ENCODE measurements at regions not wholly inside any gene's neighbourhood (a gene's known extent, or its start where the extent isn't known, plus 50 kb on each side); places are given as distances from the start of the nearest gene placed in this dataset.
"Not testable (repeated sequence)": the region's sequence is repeated elsewhere in the genome, so short reads cannot be mapped to it uniquely, and the experiment has no call there.

DNA sequence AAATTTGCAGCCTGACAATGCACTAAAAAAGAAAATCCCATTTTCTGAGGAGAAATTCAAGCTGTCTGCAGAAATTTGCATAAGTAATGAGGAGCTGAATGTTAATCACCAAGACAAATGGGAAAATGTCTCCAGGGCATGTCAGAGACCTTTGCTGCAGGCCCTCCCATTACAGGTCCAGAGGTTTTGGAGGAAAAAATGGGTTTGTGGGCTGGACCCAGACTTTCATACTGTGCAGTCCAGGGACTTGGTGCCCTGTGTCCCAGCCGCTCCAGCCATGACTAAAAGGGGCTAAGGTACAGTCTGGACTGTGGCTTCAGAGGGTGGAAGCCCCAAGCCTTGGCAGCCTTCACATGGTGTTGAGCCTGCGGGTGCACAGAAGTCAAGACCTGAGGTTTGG is 209.8 kb upstream of the PRICKLE2 start:
- DNase-seq: not testable (repeated sequence)

DNA sequence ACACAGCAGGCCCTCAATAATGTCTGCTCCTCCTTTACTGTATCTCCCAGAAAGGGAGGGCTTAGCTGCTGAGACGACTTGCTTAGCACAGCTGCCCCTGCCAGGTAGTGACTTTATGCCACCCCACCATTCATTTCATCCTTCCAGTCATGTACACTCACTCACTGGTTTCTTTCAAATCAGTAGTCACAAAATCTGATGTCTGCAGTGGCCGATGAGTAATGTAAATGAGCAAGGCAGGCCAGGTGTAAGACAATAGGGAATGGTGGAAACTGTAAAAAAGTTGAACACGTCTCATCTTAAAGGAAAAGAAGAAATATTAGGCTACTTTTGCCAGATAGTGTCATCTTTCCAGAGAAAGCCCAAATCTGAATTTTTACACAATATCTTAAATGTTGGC is 207.6 kb upstream of the PRICKLE2 start:
- DNase-seq: no peak

DNA sequence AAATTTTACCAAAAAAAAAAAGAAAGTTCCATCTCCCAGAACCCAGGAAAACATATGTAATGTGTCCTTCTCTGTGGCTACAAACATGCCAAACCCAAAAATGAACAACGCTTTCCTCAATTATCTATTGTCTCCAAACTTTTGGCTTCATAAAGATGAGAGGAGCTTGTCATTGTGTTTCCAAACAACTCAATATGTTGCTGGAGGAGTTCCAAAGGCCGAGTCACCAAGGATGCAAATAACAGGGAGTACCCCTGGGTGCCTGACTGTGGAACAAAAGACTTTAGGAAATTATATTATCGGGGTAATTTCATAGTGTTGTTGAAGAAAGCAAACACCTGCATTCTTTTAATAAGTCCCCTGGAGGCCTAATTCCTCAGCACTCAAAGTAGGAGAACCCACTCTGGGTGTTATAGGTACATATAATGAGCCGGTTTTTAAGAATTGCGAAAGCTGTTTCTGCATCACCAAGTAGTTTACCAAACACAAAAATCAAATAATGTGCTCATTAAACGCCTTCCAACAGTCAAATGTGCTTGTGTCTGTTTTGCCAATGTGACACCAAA is 206.3 kb upstream of the PRICKLE2 start:
- DNase-seq: no peak

DNA sequence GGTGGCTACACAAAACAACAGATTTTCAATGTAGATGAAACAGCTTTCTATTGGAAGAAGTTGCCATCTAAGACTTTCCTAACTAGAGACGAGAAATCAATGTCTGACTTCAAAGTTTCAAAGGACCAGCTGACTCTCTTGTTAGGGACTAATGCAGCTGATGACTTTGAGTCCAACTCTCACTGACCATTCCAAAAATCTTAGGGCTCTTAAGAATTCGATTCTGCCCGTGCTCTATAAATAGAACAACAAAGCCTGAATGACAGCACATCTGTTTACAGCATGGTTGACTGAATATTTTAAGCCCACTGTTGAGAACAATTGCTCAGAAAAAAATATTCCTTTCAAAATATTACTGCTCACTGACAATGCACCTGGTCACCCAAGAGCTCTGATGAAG is 202.4 kb upstream of the PRICKLE2 start:
- no peak for DNase-seq

DNA sequence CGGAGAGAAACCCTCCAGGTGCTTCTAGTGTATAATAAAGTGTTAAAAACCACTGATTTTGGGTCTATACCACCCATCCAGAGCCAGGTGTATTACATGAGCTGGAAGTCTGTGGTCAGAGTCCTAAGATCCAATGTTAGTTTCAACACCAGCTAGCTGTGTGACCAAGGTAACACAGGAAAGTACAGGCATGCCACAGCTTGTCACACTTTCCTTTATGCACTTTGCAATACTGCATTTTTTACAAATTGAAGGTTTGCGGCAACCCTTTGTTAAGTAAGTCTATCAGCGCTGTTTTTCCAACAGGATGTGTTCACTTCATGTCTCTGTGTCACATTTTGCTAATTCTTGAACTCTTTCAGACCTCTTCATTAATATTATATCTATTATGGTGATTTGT is 201.3 kb upstream of the PRICKLE2 start:
- no peak for DNase-seq

DNA sequence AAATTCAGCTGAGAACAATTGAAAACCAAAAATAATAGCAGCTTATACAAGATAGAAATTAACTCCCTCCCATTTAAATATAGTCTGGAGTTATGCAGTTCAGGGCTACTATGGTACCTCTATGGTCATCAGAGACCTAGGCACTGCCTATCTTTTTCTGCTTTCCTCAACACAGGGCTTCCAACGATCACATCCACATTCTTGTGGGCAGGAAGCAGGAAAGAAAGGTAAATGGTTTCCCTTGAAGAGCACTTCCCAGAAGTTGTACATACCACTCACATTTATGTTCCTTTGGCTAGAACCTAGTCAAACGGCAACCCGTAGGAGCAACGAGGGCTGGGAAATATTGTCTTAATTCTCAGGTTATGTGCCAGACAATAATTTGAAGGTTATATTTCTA is 197.7 kb upstream of the PRICKLE2 start:
- DNase-seq: no peak

DNA sequence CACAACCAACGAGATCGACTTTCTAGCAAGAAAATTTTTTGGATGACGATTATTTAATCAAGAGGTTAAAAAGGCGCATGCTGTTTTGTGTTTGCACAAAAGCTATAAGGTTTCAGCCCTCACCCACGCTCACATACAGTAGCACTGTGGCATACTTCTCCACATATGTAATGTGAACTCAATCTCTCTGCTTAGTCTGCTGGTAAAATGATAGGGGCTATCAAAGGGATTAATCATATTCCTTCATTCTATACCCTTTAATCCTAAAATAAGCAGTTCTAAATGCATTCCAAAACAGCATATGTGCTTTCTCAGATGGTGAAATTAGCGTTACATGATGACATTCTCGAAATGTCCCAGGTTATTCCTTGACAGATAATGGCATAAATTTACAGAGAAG is 196.9 kb upstream of the PRICKLE2 start:
- DNase-seq: no peak

DNA sequence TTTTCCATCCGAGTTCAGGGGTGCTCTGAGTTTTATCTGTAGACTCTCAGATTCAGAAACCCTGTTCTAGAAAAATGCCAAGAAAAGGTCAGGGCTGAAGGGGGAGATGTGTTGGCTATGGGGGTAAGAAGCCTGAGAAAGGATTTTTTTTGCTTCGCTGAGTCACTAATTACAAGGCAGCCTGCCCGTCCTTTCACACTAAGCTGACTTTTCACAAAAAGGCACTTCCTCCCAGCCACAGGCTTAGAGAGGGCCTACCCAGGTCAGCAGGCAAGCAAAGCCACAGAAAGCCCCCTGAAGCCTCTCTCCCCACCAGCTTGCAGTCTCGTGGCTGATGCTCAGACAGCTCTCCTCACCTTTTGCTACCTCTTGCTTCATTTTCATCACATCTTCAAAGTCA is 192.6 kb upstream of the PRICKLE2 start:
- no peak for DNase-seq

DNA sequence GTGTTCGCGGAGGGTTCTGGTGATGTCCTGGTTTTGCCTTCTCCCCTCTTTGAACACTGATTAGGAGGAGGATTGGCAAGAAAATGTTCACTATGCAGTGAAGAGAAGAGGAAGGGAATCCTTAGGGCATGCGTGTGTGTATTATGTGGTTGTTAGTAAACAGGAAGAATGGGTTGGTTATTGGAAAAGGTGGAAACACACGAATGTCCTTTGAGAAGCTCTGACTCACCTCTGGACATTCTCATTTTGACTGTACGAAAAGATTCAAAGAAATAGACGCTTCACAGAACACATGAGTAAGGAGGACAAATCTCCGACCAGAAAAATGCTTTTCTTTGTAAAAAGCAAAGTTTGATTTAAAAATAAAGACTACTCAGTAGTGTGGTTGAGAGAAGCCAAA is 188.8 kb upstream of the PRICKLE2 start:
- DNase-seq: no peak

DNA sequence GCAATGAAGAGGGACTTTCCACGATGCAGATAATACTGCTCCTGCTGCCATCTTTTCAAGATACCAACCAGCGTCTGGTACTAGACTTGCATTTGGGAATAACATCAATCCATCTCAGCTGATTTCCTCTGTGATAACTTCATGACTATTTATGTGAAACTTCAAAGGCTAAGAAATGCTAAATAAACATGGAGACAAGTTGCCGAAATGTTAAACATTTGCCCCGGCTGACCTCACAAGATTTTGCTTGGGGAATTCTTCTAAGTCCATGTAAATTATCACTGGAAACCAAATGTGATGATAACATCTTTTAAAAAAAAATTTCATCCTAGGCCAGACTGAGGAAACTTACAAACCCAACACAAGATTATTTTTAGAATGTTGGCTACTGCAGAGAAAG is 185.8 kb upstream of the PRICKLE2 start:
- DNase-seq: no peak

DNA sequence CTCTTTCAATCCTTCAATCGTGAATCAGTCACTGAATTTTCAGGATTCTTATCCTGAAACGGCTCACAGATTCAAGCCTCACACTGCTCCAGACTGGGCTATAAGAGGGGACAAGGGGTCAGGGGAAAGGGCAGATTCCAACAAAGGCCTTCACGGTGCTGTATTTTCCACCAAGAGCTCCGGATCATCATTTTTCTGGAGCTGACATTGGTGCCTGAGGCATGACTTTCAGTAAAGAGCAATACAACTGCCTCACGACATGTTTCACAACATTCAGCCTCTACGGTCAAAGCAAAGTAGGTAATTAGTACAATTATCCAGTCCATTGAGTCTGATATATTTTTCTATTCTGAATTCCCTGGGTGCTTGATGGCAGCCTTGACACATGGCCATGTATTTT is 185.0 kb upstream of the PRICKLE2 start:
- DNase-seq: no peak

DNA sequence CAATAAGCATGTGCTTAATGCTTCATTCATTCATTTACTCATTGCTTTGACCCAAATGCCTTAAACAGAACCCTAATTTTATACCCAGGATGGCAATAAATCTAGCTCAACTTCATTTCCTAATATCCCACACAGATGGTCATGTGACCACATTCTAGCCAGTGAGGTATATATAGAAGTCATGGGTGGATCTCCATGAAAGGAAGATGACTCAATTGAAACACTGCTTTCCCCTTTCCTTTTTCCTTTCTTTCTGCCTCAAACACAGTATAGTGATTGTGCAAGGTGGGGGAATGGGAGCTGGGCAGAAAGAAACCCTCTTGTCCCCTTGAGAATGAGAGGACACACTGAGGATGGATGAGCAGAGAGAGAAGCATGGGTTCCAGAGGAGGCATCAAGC is 183.5 kb upstream of the PRICKLE2 start:
- no peak for DNase-seq

DNA sequence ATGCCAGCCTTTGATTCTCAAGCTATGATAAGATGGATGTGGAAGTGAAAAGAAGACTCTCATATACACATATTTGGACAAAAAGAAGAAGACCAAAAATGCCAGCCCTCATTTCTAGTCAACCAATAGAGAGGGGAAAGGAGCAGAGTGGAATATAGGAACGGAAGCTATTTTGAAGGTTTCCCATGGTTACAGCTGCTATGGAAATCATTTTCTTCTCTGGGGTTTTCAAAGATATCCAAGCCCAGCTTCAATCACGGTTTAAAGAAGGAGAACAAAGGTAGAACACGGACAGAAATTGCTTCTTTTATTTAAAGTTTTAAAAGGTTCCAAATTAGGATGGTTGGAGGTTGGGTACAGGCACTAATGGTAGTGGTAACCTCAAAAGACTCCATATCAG is 181.0 kb upstream of the PRICKLE2 start:
- DNase-seq: no peak

DNA sequence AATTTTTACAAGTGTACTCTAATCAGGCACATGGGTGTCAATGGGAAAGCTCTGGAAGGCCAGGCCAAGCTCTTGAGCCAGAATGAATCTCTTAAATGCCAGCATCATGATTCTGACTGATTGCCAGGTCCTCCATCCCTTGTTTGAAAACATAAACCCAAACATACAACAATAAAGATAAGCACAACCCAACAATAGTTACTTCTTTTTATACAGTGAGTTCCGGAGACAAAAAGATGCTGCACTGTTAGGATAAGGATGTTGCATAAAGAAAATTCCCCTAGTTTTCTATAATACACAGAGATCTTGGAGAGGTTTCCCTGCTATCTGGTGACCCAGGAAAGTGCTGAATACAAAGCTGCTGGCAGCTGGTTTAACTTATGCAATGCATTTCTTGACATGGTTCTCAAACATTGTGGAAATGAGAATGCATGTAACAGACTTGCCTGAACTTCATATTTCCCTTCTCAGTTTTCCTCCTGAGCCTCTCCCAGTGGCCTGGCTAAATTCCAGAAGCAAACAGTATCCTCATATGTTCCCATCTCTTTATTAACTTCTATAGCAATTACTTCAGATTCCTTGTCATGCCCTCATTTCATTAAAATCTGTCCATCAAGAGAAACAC is 180.1 kb upstream of the PRICKLE2 start:
- no peak for DNase-seq

DNA sequence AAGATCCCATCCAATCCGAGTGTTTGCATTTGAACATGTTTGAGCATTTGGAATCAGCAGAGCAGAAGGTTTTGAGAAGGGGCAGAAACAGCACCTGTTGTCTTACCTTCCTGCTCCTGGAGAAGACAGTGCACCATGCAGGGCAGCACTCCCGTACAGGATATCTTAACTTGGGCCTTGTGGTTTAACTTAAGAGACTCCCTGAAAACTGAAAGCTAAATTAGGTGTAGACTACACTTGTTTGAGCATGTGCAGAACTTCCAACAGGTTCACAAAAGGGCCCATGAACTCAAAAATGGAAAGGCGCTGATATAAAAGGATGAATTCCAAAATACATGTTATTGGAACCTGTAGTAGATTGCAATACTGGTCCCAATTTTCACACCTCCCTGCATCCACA is 175.4 kb upstream of the PRICKLE2 start:
- no peak for DNase-seq

DNA sequence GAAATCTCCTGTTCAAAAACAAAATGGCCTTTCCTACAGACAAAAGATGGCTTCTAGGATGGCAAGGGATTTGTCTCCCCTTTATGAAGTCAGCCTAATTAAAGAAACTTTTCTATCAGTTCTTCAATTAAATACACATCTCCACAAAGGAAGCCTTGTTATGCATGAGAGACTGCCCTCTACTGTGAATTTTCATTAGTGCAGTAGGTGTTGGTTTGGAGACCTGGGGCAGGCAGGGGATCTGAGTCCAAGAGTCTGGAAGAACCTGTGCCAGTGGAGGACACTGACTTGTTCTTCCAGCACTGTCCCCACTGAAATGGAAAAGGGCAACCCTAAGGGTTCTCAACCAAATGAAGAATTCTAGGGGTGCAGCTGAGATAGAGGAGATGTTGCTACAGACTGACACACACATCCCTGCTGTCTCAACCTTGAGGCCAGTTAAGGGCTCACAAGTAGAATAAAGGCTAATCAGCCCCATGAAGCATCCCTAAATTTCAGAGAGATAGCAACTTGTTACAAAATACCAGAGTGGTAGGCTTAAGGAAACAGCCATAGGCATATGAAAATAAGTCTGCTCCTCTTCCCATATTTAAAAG is 174.0 kb upstream of the PRICKLE2 start:
- DNase-seq: peak; percentile 47

DNA sequence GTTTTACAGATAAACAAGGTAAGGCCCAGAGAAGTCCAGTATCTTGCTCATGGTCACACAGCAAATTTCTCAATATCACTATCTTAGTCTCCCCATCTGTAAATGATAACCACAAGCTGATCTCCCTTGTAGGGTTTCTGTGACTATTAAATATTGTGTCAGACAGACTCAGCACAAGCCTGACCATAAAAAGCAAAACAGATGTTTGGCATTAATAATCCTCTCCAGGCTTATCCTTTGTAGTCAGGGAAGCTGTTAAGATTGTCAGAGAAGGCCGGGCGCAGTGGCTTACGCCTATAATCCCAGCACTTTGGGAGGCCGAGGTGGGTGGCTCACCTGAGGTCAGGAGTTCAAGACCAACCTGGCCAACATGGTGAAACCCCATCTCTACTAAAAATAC is 173.2 kb upstream of the PRICKLE2 start:
- no peak for DNase-seq

DNA sequence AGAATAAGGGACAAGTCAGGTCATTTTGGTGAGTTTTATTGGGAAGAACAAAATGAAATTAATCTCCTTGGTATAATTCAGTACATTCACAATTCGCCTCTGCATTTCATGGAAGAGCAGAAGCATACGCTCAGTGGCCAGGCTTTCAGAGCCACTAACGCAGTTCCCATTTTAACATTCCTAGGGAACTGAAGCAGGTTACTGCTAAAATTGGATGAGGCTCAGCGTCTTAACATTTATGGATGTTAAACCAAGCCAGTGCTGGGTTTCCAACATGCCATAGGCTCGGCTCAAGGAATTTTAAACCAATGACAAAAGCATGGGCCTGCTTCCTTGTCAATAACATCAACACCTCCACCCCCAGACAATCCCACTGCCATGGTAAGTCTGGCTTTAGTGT is 172.7 kb upstream of the PRICKLE2 start:
- DNase-seq: no peak

DNA sequence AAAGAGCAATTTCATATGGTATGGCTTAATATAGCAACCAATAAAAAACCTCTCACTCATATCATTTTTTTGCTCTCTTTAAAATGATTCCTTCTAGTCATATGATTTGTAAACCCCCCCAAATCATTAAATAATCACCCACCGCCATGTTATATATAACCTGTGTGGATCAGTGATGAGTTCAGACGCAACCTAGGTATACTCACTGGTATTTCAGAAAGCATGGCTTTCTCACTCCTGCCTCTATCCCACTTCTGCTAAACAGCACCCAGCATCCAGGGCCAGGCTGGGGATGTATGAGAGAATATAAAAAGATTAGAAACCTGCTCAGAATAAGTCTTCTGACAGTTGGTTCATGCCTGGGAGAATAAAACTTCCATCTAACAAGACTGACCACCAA is 172.3 kb upstream of the PRICKLE2 start:
- DNase-seq: no peak

DNA sequence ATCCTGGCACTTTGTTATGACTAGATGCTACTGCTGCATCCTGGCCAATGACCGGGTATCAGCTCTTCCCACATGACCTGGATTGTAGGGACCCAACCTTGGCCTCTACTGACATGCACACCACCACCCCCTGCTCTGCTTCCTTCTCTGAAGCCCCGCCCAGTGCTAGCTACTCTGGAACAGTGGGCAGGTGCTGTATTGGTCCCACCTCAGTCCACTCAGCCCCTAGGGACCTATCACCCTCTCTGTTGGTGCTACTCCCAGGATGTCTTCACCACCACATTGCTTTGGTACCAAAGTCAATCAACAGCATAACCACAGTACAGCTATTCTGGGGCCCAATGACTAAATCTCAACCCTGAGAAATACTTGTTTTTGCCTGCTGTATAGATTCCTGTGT is 170.2 kb upstream of the PRICKLE2 start:
- no peak for DNase-seq

DNA sequence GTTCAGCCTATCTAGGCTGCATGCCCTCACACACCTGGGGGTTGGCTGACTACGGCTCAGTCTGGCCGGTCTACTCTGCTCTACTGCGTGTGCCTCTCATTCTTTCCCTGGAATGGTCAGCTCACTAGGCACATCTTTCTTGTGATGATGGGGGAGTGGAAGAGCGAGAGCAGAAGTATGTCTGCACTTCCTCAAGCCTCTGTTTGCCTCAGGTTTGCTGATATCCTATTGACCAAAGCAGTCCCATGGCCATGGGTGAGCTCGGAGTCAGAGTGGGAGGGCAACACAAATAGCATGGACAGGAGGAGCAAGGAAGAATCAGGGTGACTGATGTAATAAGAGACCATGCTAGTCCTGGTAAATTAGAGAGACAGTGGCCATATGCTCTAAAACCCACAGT is 167.9 kb upstream of the PRICKLE2 start:
- no peak for DNase-seq

DNA sequence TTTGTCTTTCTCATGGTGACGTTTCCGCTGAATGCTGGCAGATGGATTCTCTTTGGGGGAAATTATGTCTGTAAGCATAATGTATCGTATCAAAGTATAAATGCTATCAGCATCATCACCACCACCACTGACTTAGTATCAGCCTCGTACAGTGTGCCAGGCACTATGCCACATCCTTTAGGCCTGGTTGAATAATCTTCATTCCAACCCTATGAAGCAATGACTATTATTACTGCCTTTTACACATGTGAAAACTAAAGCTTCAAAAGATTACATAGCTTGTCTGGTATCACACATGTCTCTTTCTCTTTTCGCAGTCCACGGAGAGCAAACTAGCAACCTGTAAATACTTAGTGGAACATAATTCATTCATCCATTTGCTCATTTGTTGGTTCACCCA is 166.7 kb upstream of the PRICKLE2 start:
- DNase-seq: no peak

DNA sequence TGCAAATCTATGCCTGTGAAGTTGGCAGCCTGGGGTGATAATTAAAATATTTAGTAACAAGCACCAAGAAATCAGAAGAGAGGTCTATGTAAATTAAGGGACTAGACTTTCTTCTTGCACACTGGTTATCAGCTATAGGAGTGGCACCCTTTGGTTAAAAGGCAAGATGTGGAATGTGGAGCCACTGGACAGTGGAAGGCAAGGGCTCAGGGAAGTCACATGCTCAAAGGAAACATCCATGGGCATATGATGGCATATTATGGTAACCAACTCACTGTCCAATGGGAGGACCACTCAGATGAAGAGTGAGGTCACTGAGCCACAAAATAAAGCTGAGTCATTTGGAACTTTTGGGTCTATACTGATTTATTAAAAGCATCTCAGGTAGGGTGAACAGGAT is 165.6 kb upstream of the PRICKLE2 start:
- DNase-seq: no peak

DNA sequence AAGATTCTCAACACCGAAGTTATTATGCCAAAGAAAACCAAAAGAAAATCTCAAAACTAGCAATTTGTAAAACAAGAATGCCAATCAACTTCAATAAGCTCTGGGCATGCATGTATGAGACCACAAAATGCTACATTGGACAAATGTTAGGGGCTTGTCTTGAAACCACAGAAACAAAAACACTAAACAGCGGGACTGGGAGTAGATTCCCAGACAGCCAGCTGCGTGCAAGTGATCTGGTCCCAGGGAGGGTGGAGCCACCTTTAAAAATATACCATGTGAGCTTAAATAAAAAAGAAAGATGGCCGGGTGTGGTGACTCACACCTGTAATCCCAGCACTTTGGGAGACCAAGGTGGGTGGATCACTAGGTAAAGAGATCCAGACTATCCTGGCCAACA is 163.6 kb upstream of the PRICKLE2 start:
- DNase-seq: no peak

DNA sequence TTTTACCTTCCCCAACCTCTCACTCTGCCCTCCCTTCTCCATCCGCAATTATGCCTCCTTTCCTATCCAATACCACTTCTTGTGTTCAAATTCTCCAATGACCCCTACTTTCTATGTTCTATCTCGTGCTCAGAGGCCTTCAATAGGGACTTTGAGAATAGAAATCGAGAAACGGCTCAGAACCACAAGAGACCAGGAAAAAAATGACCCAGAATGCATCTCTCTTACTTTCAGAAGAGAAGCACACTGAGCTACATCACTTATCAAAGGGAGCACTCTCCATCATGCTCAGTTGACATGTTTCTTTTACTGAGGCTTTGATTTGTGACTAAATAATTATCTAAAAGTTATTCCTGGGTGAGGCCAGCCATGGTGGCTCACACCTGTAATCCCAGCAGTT is 162.4 kb upstream of the PRICKLE2 start:
- no peak for DNase-seq

Measured in activated CD4-positive, alpha-beta T cell treated with anti-CD3 and anti-CD28 coated beads, Interleukin-2, Interleukin-6, amounts not matched to agents 100 ng/mL and 50 ng/mL, durations not matched to agents 16 hours and 8 hours (primary cell).